HG02885 (cell line): ENCODE measurements at regions not wholly inside any gene's neighbourhood (a gene's known extent, or its start where the extent isn't known, plus 50 kb on each side); places are given as distances from the start of the nearest gene placed in this dataset.

ENCODE experiments used
- ATAC-seq: cut with Tn5 transposase; IDR thresholded peaks from one replicate; pipeline ENCODE4 v1.9.1; 2021; ENCODE audit warnings: mild to moderate bottlenecking; ENCODE audit not compliant: unreplicated experiment, poor library complexity

DNA sequence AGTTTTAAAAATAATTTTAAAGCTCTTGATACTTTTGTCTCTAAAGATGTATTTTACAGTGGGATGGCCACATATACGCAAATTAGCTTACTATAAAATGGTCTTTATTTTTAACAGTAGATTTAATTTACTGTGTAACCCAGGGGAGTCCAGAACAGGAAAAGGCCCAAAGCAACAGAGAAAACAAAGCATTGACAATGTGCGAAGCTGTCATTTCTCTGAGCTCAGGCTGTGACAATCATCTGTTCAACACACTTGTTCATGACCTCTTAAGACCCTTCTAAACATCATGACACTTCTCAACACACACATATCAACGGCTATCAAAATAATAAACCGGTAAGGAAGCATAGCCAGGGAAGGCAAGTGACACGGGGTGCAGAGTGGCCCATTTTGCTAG is 499.6 kb upstream of the MPDZ start:
- ATAC-seq: no peak

DNA sequence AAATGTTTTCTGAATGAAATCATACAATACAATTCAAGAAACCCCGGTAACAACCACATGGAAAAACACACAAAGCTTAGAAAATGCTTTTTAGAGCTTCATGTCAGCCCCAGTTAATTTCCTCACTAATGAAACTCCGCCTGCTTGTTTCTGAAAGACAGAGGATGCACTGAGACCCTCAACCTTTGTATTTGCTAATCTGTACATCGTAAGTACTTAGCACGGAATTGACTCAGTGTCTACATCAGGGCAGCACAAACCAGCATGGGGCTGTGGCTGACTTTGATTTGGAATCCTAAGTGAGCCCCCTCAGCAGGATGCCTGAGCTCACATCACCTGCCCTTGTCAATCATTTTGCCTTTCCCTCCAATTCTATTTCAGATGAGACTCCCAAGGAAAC is 499.1 kb upstream of the MPDZ start:
- no peak for ATAC-seq

DNA sequence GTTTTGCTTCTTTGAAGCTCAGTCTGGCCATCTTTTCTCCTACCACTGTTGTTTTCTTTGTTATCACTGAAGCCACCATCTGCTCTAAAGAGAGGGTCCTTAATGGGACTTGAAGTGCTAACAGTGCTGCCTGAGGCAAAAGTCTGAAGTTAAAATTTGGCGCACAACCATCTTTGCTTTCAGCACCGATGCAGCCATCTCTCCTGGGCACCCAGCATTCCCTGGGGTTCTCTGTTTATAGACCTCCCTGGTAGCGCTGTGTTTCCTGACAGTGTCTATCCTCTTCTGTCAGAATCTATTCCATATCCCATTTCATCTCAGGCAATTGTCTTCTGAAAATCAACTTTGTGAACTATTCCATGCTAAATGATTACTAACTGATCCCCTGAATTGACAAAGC is 491.5 kb upstream of the MPDZ start:
- no peak for ATAC-seq

DNA sequence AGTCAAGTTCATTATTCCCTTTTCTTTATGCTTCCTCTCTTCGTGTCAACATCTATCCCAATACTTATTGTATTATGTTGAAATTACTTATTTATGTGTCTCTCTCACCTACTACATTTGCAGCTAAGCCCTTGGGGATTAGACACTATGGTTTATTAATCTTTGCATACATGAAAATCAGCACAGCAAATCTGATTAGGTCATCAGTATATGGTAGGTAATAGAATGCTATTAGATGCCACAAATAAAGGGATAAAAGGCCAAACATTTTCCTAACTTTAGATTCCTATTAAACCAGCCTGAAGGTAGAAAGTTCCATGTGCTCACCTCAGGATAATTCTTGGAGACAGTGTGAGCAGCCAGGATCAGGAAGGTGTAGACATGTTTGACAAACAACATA is 490.1 kb upstream of the MPDZ start:
- ATAC-seq: no peak

DNA sequence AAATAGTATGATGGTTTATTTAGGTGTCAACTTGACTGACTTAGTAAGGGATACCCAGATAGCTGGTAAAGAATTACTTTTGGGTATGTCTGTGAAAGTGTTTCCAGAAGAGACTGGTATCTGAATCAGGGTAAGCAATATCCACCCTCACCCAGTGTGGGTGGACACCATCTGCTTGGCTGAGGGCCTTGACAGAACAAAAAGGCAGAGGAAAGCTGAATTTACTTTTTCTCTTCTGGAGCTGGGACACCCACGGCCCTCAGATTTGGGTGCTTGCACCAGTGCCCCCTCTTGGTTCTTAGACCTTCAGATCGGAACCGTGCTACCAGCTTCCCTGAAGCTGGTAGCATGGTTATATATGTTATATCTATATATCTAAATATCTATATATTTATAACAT is 489.5 kb upstream of the MPDZ start:
- ATAC-seq: no peak

DNA sequence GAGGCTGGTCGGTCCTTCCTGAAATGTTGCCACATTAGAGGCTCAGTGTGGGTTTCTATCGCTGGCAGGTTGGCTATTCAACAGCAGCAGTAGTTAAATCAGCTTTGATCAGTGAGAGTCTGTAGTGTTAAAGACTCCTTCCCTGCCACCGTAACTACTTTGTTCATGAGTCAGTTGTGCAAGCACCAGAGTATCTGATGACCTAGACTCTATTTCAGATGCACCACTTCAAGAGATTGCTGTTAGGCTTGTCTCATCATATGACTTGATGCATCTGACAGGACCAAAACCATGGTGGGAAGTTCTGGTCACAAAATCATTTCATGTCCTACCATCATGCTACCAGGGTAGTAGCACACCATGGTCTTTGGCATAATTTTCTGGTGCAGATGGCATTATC is 482.7 kb upstream of the MPDZ start:
- ATAC-seq: no peak

DNA sequence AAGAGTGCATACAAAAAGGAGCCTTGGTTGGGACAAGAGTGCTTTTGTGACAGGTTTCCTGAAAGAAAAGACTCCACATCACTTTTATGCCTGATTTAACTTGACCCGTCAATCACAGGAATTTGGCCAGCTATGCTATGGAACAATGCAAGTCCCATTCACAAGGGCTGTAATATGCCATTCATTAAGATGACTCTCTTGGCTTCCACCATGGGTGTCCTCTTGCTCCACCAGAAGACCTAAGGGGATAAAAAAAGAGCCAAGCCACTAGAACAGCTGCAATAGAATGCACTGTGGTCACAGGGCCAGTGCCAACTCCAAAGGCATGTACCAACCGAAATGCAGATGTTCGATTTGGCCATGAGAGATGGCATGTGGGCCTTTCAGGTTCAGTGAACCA is 480.1 kb upstream of the MPDZ start:
- ATAC-seq: no peak

DNA sequence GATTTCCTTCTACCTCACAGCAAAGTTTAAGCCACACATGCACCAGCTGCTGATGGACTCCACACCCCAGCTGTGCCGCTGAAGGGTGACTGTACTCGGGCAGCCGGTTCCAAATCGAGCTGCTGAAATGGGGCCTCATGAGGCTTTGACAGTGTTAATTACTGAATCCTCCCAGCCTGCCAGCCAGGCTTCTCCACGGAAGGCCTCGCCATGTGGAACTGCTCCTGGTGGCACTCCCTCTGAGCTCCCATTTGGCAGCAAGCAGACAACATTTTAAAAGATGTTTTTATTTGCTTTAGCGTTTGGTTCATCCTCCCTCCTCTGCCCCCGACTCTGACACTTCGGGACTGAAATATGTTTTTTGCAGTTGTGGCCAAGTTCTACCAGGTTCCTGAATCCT is 479.4 kb upstream of the MPDZ start:
- no peak for ATAC-seq

DNA sequence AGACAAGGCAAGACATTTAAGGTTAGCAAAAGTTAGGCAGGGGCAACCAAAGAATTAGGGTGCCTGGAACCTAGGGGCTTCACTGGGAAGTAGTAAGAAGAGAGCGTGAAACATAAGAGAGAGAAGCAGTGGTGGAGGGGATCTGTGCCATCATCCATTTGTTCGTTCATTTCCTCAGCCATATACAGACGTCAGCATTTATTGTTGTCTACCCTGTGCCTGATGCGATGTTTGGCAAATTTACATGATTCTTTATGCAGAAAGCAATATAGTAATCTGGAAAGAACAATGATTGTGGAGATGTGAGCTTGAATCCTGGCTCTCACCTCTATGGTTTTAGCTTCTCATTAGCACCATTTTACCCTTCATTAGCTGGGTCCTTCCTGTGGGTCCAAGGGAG is 477.5 kb upstream of the MPDZ start:
- no peak for ATAC-seq

DNA sequence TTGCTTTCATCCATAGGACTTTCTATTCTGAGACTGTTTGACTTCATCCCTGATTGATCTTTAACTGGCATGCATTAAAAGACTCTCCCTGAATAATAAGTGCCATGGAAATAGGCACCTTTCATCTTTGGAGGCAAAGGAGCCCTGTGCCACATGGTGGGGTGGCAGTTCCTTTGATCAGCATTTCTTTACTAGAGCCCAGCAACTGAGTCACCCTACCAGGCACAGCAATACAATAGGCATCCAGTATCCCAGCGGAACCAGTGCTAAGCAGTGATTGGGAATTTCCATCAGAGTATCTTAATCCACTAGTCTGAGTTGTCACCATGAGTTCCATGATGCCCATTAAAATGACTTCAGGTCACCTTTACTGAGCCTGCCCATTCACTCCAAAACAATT is 476.1 kb upstream of the MPDZ start:
- ATAC-seq: no peak

DNA sequence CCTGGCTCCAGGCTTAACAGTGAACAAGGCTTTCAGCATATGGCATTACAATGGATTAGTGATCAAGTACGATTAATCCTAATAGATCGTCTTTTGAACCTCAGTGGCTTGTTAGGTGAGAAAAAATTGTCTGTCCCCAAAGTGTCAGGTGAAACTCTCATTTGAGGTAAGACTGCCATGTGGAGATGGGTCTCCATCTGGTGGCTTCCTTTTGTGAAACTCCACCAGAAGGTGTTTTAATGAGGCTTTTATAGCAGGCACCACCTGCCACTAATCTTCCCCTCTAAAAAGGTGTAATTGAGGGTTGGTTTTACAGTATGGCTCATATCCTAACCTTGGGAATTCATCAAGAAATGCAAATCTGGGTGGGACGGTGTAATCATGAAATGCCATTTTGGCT is 471.1 kb upstream of the MPDZ start:
- no peak for ATAC-seq

DNA sequence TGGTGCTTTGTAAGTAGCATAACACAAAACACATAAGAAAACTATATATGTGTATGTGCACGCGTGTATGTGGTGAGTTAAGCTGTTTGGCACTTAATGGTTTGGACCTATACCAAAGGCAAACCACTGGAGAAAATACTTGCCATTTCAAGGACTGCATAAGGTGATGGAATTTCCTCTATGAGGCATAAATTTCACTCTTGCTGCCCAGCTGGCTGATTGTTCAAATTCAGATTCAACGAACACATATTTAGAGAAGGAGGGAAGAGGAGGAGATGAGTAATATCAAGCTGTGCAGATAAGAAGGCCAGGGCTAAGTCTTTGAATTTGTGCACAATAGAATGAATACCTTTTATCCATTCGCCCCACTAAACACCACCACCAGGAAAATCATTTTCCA is 470.6 kb upstream of the MPDZ start:
- ATAC-seq: no peak

DNA sequence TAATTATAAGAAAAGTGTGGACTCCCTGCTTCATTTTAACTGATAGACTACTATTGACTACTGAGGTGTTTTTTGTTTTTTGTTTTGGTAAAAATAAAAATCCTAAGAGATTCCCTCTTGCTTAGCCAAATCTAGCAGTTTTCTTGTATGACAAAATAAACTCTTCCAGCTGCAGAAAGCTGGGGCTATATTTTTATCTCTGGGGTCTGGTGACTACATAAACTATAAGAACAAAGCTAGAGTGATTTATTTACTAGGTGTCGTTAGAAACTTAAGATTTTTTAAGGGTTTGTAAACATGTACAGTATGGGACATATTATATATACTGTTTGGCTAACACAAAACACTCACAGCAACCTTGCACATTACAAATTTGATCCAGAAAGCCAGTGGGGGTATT is 467.4 kb upstream of the MPDZ start:
- ATAC-seq: no peak

DNA sequence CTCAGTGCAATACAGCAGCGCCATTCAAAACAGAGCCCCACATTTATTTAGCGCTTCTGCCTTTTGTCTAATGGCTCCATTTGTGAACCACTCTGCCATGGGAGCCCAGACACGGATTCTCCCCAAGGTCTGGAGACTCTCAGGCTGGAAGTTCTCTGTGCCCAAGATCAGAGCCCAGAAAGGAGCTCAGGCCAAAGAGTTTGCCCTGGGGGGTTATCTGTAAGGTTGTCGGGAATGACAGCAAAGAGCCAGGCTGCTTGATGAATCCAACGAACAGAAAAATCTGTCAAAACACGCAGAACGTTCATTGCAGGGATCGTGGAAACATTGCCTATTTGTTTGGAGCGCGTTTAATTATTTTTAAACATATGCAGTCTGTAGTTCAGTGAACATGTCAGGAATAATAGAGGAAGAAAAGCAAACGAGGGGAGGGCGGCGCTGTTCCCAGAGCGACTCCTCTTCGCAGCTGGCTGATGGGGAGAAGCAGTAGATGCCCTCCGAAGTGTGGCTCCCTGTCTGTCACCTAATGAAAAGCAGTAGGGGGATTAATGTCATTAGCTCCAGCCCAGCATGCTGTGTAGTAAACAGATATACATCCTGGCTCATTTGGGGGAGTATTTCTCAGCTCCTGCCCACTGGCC is 464.9 kb upstream of the MPDZ start:
- no peak for ATAC-seq

DNA sequence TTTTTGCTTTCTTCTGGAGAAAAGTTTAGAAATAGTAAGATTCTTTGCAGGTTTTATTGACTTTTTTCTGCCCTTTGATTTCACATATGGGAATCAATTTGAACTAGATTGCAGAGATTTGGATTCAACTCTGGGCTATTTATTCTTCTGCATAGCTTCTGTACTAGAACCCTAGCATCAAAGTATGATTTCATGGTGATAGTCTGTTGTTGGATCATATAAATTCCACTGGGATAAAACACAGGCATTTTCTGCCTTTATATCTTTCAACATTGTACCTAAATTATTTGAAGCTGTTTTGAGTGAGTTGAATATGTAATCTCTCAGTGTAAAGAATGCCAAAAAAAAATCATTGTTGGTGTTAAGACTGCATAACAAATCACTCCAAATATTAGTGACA is 458.4 kb upstream of the MPDZ start:
- no peak for ATAC-seq

DNA sequence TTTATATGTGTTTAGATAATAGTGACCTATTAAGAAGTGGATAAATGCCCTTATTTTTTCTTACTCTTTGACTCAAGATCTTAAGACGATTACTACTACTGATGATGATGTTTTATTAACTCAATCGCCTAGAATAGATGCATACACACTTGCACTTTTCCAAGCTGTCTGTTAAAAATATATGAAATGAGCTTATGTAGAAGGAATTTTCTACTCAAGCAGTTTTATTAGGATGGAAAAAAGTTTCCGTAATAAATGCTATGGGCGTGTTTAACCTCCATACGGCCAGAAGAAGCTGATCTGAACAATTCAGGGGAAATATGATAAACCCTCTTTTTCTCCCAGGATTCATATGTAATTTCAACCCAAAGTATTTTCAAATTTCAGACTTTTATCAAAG is 455.7 kb upstream of the MPDZ start:
- no peak for ATAC-seq

DNA sequence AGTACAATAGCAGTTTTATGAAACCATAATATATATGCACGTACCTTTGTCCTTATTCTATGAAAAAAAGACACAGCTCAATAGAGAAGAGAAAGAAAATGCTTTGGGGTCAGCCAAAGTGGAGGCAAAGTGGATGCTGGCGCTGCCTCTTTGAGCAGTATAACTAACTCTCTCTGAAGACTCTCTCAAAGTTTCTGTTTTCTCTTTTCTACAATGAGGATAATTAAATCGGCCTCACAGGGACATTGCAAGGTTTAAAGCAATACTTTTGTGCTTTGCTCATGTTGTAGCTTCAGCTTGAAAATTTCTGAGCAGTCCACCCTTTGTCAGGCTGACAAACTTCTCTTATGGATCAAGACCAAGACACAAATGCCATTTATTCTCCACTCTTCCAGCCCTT is 455.1 kb upstream of the MPDZ start:
- no peak for ATAC-seq

DNA sequence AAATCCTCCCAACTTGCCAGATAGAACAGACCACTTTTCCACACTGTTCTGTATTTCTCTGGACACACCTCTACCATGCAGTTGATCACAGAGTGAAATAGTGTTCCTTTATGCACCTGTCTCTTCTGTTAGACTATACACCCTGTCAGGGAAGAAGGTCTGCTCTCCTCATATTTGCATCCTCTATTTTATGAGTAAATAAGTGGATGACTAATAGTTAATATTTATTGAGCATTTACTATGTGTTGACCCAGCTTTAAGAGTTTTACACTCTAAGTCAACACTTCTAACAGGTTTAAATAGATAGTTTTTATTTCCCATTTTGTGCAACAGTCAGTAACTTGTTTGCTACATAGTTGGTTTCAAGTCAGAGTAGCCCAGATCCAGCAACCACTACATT is 452.8 kb upstream of the MPDZ start:
- ATAC-seq: no peak

DNA sequence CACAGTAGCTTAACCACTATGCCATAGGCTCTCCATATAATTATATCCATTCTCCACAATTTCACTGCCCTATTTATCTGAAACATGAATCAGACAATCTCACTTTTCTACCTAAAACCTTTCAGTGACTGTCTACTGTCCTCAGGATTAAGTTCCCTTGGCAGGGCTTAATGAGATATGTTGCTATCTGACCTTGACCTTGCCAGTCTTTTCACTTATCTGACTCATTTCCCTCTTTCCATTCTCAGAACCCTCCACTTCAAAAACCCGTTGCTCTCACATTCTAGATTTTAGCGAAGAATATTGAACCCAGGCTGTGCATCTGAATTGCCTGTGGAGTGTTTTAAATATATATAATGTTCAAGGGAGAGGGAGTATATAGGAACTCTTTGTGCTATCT is 452.1 kb upstream of the MPDZ start:
- no peak for ATAC-seq

DNA sequence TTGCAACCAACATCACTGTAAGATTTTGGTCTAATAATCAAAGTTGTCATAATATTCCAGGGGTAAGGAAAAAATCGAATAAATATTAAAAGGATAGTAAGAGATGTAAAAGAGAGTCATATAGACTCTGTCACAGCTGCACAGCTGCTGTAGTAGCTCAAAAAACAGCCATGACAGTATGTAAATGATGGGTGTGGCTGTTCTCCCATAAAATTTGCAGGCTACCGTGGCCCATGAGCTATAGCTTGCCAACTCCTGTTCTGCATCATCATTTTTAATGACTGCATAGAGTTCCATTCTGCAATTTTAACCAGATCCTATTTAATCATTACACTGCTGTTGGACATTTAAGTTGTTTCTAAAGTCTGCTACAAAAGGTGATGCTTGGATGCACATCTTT is 450.5 kb upstream of the MPDZ start:
- ATAC-seq: no peak

DNA sequence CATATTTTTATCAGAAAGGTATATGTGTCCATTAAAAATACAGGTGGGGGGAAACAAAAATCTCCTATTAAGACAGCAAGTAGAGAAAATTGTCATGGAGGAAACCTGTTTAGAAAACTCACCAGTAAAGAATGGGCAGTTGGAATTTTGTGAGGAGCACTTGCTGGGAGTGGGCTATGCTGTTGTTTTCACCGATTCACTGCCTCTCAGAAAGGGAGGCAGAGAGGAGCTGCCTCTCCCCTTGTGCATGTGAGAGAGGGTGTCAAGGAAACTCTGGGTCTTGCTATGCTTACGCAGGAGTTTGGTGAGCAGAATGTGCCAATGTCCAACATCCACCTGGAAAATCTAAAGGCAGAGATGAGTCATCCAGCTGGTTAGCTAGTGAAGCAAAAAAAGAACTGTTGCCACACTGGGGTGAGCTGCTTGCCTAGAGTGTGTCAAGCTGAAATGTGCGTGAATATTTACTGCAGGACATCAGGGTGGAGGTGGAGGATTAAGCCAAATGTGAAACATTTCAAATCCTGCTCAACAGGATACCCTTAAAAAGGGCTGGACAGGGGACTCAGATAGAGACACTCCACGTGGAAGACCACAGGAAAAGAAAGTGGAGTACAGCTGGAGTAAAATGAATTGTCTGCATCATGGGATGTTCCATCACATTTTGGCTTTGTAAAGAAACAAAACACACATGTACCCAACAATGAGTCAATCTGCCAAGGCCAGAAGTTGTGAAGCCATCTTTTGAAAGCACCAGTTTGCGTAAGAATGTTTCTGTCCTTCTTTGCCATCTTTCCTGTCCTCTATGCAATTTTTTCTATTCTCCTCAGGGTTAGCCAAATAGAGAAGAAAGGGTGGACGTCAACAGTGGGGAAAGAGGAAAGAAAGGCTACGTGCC is 449.7 kb upstream of the MPDZ start:
- ATAC-seq: no peak

DNA sequence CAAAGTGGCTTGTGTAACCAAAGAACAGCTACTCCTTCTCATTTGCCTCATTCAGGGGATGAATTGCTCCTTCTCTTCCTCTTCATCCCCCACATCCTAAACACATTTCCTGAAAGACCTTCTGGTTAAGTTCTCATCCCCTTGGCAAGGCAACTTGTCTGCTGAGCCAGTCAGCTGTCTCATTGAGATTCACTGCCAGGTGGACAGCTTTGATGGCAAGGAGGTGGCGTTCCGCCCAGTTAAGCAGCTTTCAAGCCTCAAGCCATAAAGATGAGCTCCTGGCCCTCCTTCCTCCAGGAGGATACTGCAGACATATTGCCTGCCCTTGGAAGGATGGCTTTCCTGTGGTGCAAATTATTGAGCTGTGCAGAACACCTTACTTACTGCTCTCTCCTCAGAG is 448.6 kb upstream of the MPDZ start:
- no peak for ATAC-seq
